GM03348 (cell line): ENCODE measurements at regions not wholly inside any gene's neighbourhood (a gene's known extent, or its start where the extent isn't known, plus 50 kb on each side); places are given as distances from the start of the nearest gene placed in this dataset.
A peak's percentile ranks its signal among the peaks of the same experiment; 100 is the strongest.
"Not testable (repeated sequence)": the region's sequence is repeated elsewhere in the genome, so short reads cannot be mapped to it uniquely, and the experiment has no call there.

Experiments
- DNase-seq: peaks from one replicate; pipeline ENCODE4 v3.0.0; 2012; ENCODE audit warnings: low spot score

GRCh38 chr6:141498977-141499376, 633.7 kb upstream of the GJE1 start:
- no peak for DNase-seq

- DNase-seq: no peak
Observed at GRCh38 chr6:141492521-141493284, 640.0 kb upstream of the GJE1 start.

GRCh38 chr6:141491684-141492083, 641.0 kb upstream of the GJE1 start:
- no peak for DNase-seq

- DNase-seq: no peak
Observed at GRCh38 chr6:141490982-141491381, 641.7 kb upstream of the GJE1 start.

GRCh38 chr6:141488488-141488887, 644.2 kb upstream of the GJE1 start:
- peak; percentile 7 for DNase-seq

- DNase-seq: no peak
Observed at GRCh38 chr6:141486942-141487341, 645.8 kb upstream of the GJE1 start.

GRCh38 chr6:141484711-141485110, 648.0 kb upstream of the GJE1 start:
- no peak for DNase-seq

GRCh38 chr6:141483598-141484061, 649.1 kb upstream of the GJE1 start:
- DNase-seq: peak; percentile 75

- DNase-seq: no peak
Observed at GRCh38 chr6:141482796-141483597, 649.7 kb upstream of the GJE1 start.

- DNase-seq: no peak
Observed at GRCh38 chr6:141475259-141475658, 657.5 kb upstream of the GJE1 start.

GRCh38 chr6:141472162-141472928, 660.4 kb upstream of the GJE1 start:
- DNase-seq: no peak

GRCh38 chr6:141470810-141471209, 661.9 kb upstream of the GJE1 start:
- no peak for DNase-seq

GRCh38 chr6:141467881-141468280, 664.8 kb upstream of the GJE1 start:
- peak; percentile 21 for DNase-seq

GRCh38 chr6:141467041-141467440, 665.7 kb upstream of the GJE1 start:
- DNase-seq: no peak

GRCh38 chr6:141464896-141465295, 667.8 kb upstream of the GJE1 start:
- DNase-seq: no peak

- peak; percentile 54 for DNase-seq
Observed at GRCh38 chr6:141464490-141464889, 668.2 kb upstream of the GJE1 start.

- peak; percentile 33 for DNase-seq
Observed at GRCh38 chr6:141463237-141463977, 669.3 kb upstream of the GJE1 start.

GRCh38 chr6:141460743-141461484, 671.8 kb upstream of the GJE1 start:
- DNase-seq: no peak

- not testable (repeated sequence) for DNase-seq
Observed at GRCh38 chr6:141460245-141460644, 672.5 kb upstream of the GJE1 start.

- DNase-seq: not testable (repeated sequence)
Observed at GRCh38 chr6:141457984-141458383, 674.7 kb upstream of the GJE1 start.

- DNase-seq: no peak
Observed at GRCh38 chr6:141452354-141452686, 680.4 kb upstream of the GJE1 start.
